Breast epithelium (tissue), 4 donors: ENCODE measurements at regions not wholly inside any gene's neighbourhood (a gene's known extent, or its start where the extent isn't known, plus 50 kb on each side); places are given as distances from the start of the nearest gene placed in this dataset.

Experiments used
- DNase-seq, 2 donors: peaks; one replicate each; pipeline ENCODE4 v3.0.0-alpha.2; 2019; ENCODE audit warnings: low spot score in 2 of 2
- H3K27ac ChIP-seq, 2 donors: fragments of 200-600 bp; sonication (generic) in 1 of 2; one replicate each; pipeline ENCODE4 v1.5.1; 2016 to 2019; ENCODE audit warnings: mild to moderate bottlenecking in 1 of 2
- H3K27me3 ChIP-seq, 2 donors: fragments of 200-600 bp; sonication (generic) in 1 of 2; one replicate each; pipeline versions ENCODE4 v1.5.1 to v1.6.0; 2017 to 2019; ENCODE audit warnings: control low read depth in 1 of 2, mild to moderate bottlenecking in 1 of 2
- H3K36me3 ChIP-seq: fragments of 200-600 bp; one replicate; pipeline ENCODE4 v1.5.1; 2019
- H3K4me1 ChIP-seq, 2 donors: fragments of 200-600 bp; sonication (generic); one replicate each; pipeline ENCODE4 v1.5.1; 2016 to 2019; ENCODE audit warnings: control low read depth in 1 of 2
- H3K4me3 ChIP-seq, 3 donors: fragments of 200-600 bp; sonication (generic); 1 replicate in 2 of 3; 2 replicates in 1 of 3; pipeline ENCODE4 v1.5.1; 2016 to 2019; ENCODE audit warnings: mild to moderate bottlenecking in 3 of 3, moderate library complexity in 2 of 3
- H3K9me3 ChIP-seq, 2 donors: fragments of 200-600 bp; sonication (generic) in 1 of 2; one replicate each; pipeline ENCODE4 v1.5.1; 2016 to 2019; ENCODE audit warnings: control low read depth in 1 of 2
- CTCF ChIP-seq, 3 donors: fragments of 450-650 bp; IDR thresholded peaks; one replicate each; pipeline ENCODE4 v1.5.1; 2016 to 2017; ENCODE audit warnings: antibody characterized with exemption in 3 of 3, mild to moderate bottlenecking in 3 of 3, moderate library complexity in 3 of 3
- POLR2A ChIP-seq: fragments of 450-650 bp; IDR thresholded peaks from one replicate; pipeline ENCODE4 v1.6.1; 2016; ENCODE audit warnings: antibody characterized with exemption, mild to moderate bottlenecking, moderate library complexity
- POLR2AphosphoS5 ChIP-seq, 3 donors: sonication (generic); formaldehyde crosslinking; IDR thresholded peaks; one replicate each; pipeline ENCODE4 v1.6.1; 2017; ENCODE audit warnings: antibody characterized with exemption in 3 of 3
- intact Hi-C: fragments of 100-400 bp; cut with DNase I; formaldehyde crosslinking; loops from one replicate; pipeline ENCODE4 v1.15.1; 2023; ENCODE audit warnings: low total_unique reads

GRCh38 chr6:130666786-130667185, 160.4 kb upstream of the SMLR1 start:
- H3K9me3 ChIP-seq: no peaks in the 10 kb centered on the region
- no peaks in the 10 kb centered on the region for H3K4me1 ChIP-seq
- no peak overlapping the region for H3K27ac ChIP-seq
- no peak overlapping the region for H3K4me3 ChIP-seq
- H3K27me3 ChIP-seq: no peaks in the 10 kb centered on the region
- no peaks in the 10 kb centered on the region for H3K36me3 ChIP-seq
- no peak for TF ChIP-seq POLR2AphosphoS5 (IDR thresholded peaks at IDR 0.05)
- no peak for TF ChIP-seq CTCF (IDR thresholded peaks at IDR 0.05)
- TF ChIP-seq POLR2A: no peak
- no peak for DNase-seq
- intact Hi-C loops: no loop called here

DNA sequence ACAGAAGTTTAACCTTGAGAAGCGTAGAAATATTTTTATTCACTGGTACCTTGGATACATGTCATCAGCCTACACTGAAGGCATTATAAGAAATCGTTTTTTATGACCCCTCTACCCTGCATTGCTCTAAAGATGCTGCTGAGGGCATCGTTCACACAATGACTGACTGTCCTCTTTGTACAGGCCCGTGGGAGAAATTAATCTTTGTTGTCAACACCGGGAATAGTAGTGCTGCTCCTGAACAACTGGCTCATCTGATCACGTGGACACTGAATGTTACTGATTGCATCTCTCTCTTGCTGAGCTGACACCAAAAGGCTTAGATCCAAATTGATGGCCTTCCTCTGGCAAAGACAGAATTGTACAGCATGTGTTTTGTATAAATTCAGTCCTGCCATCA, 157.1 kb upstream of the SMLR1 start:
- Histone ChIP-seq H3K4me1 (no peaks in the 10 kb centered on the region), H3K4me3 (no peak overlapping the region), H3K27ac (no peak overlapping the region), H3K9me3 (no peaks in the 10 kb centered on the region), H3K36me3 (no peaks in the 10 kb centered on the region), H3K27me3 (no peaks in the 10 kb centered on the region)
- intact Hi-C loops: no loop called here
- TF ChIP-seq POLR2AphosphoS5 (IDR thresholded peaks at IDR 0.05): no peak
- TF ChIP-seq POLR2A: no peak
- TF ChIP-seq CTCF (IDR thresholded peaks at IDR 0.05): no peak
- DNase-seq: no peak

GRCh38 chr6:130671119-130671518, 156.1 kb upstream of the SMLR1 start:
- no peaks in the 10 kb centered on the region for H3K36me3 ChIP-seq
- no peak for DNase-seq
- TF ChIP-seq POLR2A (no peak), POLR2AphosphoS5 (IDR thresholded peaks at IDR 0.05) (no peak), CTCF (IDR thresholded peaks at IDR 0.05) (no peak)
- no peaks in the 10 kb centered on the region for H3K4me1 ChIP-seq
- intact Hi-C loops: no loop called here
- no peaks in the 10 kb centered on the region for H3K9me3 ChIP-seq
- no peak overlapping the region for H3K4me3 ChIP-seq
- H3K27me3 ChIP-seq: no peaks in the 10 kb centered on the region
- peak overlapping the region; percentile 54 to 76 for H3K27ac ChIP-seq

GRCh38 chr6:130671577-130671976, 155.6 kb upstream of the SMLR1 start:
- intact Hi-C loops: no loop called here
- Histone ChIP-seq H3K9me3 (no peaks in the 10 kb centered on the region), H3K36me3 (no peaks in the 10 kb centered on the region), H3K4me3 (peak overlapping the region in 1 of 3 donors; percentile 18), H3K27me3 (no peaks in the 10 kb centered on the region), H3K4me1 (no peaks in the 10 kb centered on the region), H3K27ac (peak overlapping the region; percentile 54 to 76)
- no peak for DNase-seq
- TF ChIP-seq POLR2AphosphoS5 (IDR thresholded peaks at IDR 0.05) (peak in 1 of 3 donors; percentile 59), CTCF (IDR thresholded peaks at IDR 0.05) (no peak), POLR2A (no peak)

GRCh38 chr6:130672153-130672552, 155.1 kb upstream of the SMLR1 start:
- Histone ChIP-seq H3K4me1 (no peaks in the 10 kb centered on the region), H3K36me3 (no peaks in the 10 kb centered on the region), H3K27me3 (no peaks in the 10 kb centered on the region), H3K9me3 (peaks cover under 1 to 2% of the 10 kb centered on the region in 2 donors), H3K27ac (peak overlapping the region; percentile 54 to 76), H3K4me3 (no peak overlapping the region)
- intact Hi-C loops: no loop called here
- TF ChIP-seq POLR2A (no peak), CTCF (IDR thresholded peaks at IDR 0.05) (no peak), POLR2AphosphoS5 (IDR thresholded peaks at IDR 0.05) (no peak)
- no peak for DNase-seq
